ENCODE measurements at regions not wholly inside any gene's neighbourhood (a gene's known extent, or its start where the extent isn't known, plus 50 kb on each side); places are given as distances from the start of the nearest gene placed in this dataset.

DNA sequence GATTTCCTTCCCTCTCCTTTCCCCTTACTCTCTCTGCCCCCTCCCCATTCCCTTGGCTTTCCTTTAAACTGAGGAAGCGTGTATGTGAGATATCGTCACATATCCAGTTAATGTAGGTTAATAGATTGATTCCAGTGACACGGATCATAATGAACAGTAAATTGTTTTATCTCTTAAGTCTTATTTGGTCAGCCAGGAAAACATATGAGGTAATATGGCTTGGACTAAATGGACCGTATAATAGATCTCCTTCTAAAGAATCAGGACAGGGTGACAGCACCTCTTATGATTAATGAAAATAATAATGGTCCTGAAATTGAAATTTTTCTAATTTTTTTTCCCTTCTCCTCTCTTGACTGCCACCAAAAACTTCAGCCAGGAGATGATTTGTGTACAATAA lies 779.8 kb upstream of the NR2F2 start:
- no peak for TF ChIP-seq EZH2 (IDR thresholded peaks at IDR 0.05; ENCODE audit: borderline replicate concordance, low read length)
- TF ChIP-seq, protein P1, sequence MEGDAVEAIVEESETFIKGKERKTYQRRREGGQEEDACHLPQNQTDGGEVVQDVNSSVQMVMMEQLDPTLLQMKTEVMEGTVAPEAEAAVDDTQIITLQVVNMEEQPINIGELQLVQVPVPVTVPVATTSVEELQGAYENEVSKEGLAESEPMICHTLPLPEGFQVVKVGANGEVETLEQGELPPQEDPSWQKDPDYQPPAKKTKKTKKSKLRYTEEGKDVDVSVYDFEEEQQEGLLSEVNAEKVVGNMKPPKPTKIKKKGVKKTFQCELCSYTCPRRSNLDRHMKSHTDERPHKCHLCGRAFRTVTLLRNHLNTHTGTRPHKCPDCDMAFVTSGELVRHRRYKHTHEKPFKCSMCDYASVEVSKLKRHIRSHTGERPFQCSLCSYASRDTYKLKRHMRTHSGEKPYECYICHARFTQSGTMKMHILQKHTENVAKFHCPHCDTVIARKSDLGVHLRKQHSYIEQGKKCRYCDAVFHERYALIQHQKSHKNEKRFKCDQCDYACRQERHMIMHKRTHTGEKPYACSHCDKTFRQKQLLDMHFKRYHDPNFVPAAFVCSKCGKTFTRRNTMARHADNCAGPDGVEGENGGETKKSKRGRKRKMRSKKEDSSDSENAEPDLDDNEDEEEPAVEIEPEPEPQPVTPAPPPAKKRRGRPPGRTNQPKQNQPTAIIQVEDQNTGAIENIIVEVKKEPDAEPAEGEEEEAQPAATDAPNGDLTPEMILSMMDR (conservative IDR thresholded peaks at IDR 0.05 in 1 of 2, IDR thresholded peaks at IDR 0.05 in 1 of 2; ENCODE audit: extremely low read depth in 1 of 2, insufficient read depth in 1 of 2, low read depth in 1 of 2, low read length in 2 of 2), result no peak
